ENCODE measurements at regions not wholly inside any gene's neighbourhood (a gene's known extent, or its start where the extent isn't known, plus 50 kb on each side); places are given as distances from the start of the nearest gene placed in this dataset.
"Not testable (repeated sequence)": the region's sequence is repeated elsewhere in the genome, so short reads cannot be mapped to it uniquely, and the experiment has no call there.

DNA sequence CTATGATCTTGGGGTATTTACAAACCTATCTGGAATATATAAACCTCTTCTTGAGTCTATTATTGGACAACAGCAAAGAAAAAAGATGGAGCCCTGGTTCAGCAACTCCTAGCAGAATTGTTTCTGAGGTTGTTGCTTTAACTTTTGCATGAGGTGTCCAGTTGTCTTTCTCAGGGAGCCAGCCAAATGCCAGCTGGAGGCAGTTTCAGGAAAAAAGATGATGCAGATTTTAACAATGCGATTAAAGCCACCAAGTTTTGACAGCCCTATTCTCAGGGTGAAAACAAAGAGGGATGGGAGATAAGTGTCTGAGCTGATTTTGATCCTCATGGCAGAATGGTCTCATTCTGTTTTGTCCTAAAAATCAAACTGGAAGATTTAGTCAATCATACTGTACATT, 181.6 kb upstream of the RASGRP1 start:
- Mint-ChIP-seq H3K27me3 (peaks cover 4% of the 10 kb centered on the region), H3K4me1 (ENCODE audit: low read depth) (no peaks in the 10 kb centered on the region), H3K36me3 (ENCODE audit: low read depth) (no peaks in the 10 kb centered on the region), H3K9me3 (no peaks in the 10 kb centered on the region), H3K4me3 (no peak overlapping the region), H3K27ac (no peak overlapping the region)
- no peak for DNase-seq

DNA sequence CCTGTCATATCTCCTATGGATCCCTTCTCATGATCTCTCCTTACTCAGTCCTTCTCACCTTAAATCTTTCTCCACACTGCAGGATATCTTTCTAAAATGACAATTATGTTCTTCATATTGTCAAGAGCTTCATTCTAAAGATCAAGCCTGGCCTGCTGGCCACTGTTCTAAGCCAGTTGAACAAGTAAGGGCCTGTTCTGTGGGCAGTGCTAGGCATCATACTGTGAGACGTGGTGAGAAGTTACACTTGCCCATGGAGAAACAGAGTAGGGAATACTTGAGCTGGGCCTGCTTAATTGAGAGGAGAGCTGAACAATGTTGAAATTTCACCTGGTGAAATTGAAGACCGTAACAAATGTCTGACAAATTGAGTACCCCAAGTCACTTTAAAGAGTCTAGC, 184.1 kb upstream of the RASGRP1 start:
- Mint-ChIP-seq H3K27me3 (peaks cover 17% of the 10 kb centered on the region), H3K4me1 (ENCODE audit: low read depth) (no peaks in the 10 kb centered on the region), H3K9me3 (no peaks in the 10 kb centered on the region), H3K4me3 (no peak overlapping the region), H3K36me3 (ENCODE audit: low read depth) (no peaks in the 10 kb centered on the region), H3K27ac (no peak overlapping the region)
- DNase-seq: no peak

DNA sequence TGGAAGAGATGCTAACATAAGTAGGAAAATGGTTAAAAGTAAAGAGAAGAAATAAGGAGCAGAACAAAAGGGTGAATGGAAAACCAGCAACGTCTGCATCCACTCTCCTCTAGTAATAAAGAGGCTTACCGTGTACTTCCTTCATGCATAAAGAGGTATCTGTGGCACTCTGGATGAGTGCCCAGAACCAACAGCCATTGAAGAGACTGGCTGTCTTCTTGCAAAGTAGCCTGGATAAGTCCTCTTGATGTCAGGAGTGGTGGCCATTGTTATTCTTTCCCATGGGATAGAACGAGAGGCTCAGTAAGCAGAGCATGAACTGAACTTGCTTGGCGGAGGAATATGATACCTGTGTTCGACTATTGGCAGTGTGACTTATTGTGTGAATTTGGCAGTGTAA, 186.2 kb upstream of the RASGRP1 start:
- Mint-ChIP-seq H3K4me3 (no peak overlapping the region), H3K27me3 (peaks cover 36% of the 10 kb centered on the region), H3K4me1 (ENCODE audit: low read depth) (no peaks in the 10 kb centered on the region), H3K9me3 (no peaks in the 10 kb centered on the region), H3K27ac (no peak overlapping the region), H3K36me3 (ENCODE audit: low read depth) (no peaks in the 10 kb centered on the region)
- DNase-seq: no peak

DNA sequence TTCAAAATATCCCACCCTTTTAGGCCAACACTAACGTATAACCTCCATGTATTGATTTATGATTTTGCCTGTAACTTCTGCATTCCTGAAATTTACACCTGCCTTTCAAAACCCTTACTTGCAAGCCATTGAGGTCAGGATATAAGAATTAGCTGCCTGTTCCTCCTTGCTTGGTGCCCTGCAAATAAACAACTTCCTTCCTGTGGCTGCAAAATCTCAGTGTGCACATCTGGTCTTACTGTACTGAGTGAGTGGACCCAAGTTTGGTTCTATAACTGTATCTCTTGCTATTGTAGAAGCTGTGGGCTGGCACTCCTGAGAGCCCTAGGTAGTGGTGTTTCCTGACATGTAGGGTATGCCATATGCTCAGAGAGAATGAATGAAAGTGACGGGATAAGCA, 191.1 kb upstream of the RASGRP1 start:
- Mint-ChIP-seq H3K27me3 (peaks cover 42% of the 10 kb centered on the region), H3K4me1 (ENCODE audit: low read depth) (no peaks in the 10 kb centered on the region), H3K27ac (no peak overlapping the region), H3K36me3 (ENCODE audit: low read depth) (no peaks in the 10 kb centered on the region), H3K9me3 (no peaks in the 10 kb centered on the region), H3K4me3 (no peak overlapping the region)
- no peak for DNase-seq

DNA sequence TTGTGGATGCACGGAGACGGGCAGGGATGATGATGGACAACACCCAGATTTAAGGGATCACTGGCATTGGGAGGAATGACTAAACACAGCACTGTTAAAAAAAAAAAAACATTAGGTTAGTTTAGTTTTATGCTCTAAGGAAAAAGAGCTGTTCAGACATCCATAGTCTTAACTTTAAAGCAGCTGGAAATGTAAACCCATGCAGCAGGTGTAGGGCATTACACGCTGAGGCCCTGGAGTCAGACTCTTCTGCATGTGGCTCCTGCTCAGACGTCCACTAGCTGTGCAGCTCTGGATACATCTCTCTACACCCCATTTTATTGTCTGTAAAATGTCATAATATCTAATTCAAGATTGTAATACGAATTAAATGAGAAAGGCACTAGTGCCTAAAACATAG, 191.8 kb upstream of the RASGRP1 start:
- no peak overlapping the region for H3K27ac Mint-ChIP-seq
- no peaks in the 10 kb centered on the region for H3K9me3 Mint-ChIP-seq
- peaks cover 38% of the 10 kb centered on the region for H3K27me3 Mint-ChIP-seq
- no peak overlapping the region for H3K4me3 Mint-ChIP-seq
- no peaks in the 10 kb centered on the region for H3K36me3 Mint-ChIP-seq (ENCODE audit: low read depth)
- DNase-seq: no peak
- no peaks in the 10 kb centered on the region for H3K4me1 Mint-ChIP-seq (ENCODE audit: low read depth)

DNA sequence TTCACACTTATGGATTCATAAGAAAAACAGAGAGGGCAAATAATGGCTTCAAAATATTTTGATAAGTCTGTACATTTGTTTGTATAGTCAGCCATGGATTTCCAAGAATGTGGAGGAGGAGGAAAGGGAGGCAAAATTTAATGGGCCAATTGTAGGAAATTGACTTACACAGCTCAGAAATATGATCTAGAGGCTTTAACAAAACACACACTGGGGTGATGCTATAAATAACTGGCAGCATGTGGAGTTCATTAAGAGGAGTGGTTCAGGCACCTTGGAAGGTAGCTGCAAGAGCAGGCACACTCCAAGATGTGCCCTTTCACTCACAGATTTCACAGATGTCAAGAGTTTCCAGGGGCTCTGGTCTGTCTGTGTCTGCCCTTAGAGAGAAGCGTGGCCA, 193.4 kb upstream of the RASGRP1 start:
- DNase-seq: no peak
- H3K4me1 Mint-ChIP-seq (ENCODE audit: low read depth): no peaks in the 10 kb centered on the region
- no peaks in the 10 kb centered on the region for H3K9me3 Mint-ChIP-seq
- no peak overlapping the region for H3K27ac Mint-ChIP-seq
- no peaks in the 10 kb centered on the region for H3K36me3 Mint-ChIP-seq (ENCODE audit: low read depth)
- H3K4me3 Mint-ChIP-seq: no peak overlapping the region
- H3K27me3 Mint-ChIP-seq: peaks cover 28% of the 10 kb centered on the region

DNA sequence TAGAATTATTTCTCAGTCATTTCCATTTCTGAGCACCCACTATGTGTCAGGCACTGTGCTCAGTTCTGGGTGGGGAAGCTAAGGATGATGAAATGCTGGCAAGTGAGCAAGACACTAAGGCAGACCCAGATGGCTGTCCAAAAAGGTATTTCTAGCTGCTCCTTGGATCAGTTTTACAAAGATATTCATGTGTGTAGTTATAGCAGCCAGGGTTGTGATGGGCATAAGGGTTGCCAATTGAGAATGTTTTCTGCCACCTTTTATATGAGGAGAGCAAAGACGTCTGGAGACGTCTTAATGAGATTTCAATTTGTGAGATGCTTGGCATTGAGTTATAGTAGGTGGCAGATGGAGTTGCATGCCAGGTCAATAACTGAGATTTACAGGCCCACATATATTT, 197.1 kb upstream of the RASGRP1 start:
- no peaks in the 10 kb centered on the region for H3K4me1 Mint-ChIP-seq (ENCODE audit: low read depth)
- no peaks in the 10 kb centered on the region for H3K9me3 Mint-ChIP-seq

DNA sequence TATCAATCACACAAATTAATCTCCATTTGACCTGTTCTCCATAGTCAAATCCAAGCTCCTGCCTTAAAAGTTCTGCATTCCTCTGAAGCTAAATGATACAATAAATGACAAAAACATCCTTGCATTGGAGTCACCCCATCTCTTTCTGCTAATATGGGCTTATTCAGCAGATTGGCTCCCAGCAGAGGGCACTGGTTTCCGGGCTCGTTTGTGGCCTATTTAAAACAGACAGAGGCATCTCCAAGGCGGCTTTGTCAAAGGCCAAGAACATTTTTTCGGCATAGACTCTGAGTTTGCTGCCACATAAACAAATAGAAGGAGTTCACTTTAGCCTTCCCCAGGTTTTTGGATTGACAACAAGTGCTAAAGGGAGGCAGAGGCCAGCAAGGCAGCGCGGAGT, 204.4 kb upstream of the RASGRP1 start:
- Mint-ChIP-seq H3K27me3 (no peaks in the 10 kb centered on the region), H3K4me3 (no peak overlapping the region), H3K36me3 (ENCODE audit: low read depth) (no peaks in the 10 kb centered on the region), H3K4me1 (ENCODE audit: low read depth) (no peaks in the 10 kb centered on the region), H3K9me3 (no peaks in the 10 kb centered on the region), H3K27ac (no peak overlapping the region)
- no peak for DNase-seq

More for the DNA sequence above, 197.1 kb upstream of the RASGRP1 start:
- H3K27ac Mint-ChIP-seq: no peak overlapping the region
- H3K4me3 Mint-ChIP-seq: no peak overlapping the region
- no peaks in the 10 kb centered on the region for H3K27me3 Mint-ChIP-seq
- no peaks in the 10 kb centered on the region for H3K36me3 Mint-ChIP-seq (ENCODE audit: low read depth)
- DNase-seq: no peak

DNA sequence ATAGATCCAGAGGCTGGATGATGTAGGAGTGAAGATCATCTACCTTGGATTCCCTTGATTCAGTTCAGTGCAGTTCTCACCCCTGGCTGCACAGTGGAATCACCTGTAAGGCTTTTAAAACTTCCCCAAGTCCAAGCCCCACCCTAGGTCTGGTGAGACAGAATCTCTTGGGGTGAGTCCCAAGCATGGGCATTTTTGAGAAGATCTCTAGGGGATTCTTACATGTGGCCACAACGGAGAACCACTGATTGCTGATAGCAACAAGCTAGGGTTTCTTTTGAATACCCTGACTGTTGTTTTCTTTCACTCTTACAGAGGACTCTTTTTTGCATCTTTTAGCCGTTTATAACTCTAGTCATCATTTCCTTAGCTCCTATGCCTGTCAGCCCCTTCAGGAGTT, 204.9 kb upstream of the RASGRP1 start:
- H3K27me3 Mint-ChIP-seq: peaks cover 2% of the 10 kb centered on the region
- no peaks in the 10 kb centered on the region for H3K36me3 Mint-ChIP-seq (ENCODE audit: low read depth)
- no peak for DNase-seq

DNA sequence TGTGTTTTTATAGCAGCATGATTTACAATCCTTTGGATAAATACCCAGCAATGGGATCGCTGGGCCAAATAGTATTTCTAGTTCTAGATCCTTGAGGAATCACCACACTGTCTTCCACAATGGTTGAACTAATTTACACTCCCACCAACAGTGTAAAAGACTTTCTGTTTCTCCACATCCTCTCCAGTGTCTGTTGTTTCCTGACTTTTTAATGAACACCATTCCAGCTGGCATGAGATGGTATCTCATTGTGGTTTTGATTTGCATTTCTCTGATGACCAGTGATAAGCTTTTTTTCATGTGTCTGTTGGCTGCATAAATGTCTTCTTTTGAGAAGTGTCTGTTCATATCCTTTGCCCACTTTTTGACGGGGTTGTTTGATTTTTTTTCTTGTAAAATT, 209.5 kb upstream of the RASGRP1 start:
- H3K27ac Mint-ChIP-seq; H3K4me3 Mint-ChIP-seq; H3K4me1 Mint-ChIP-seq (ENCODE audit: low read depth); DNase-seq; H3K36me3 Mint-ChIP-seq (ENCODE audit: low read depth); H3K9me3 Mint-ChIP-seq: not testable (repeated sequence)
- H3K27me3 Mint-ChIP-seq: peaks cover 33% of the 10 kb centered on the region

More for the DNA sequence above, 204.9 kb upstream of the RASGRP1 start:
- H3K4me3 Mint-ChIP-seq: no peak overlapping the region
- no peaks in the 10 kb centered on the region for H3K4me1 Mint-ChIP-seq (ENCODE audit: low read depth)
- H3K9me3 Mint-ChIP-seq: no peaks in the 10 kb centered on the region
- no peak overlapping the region for H3K27ac Mint-ChIP-seq

DNA sequence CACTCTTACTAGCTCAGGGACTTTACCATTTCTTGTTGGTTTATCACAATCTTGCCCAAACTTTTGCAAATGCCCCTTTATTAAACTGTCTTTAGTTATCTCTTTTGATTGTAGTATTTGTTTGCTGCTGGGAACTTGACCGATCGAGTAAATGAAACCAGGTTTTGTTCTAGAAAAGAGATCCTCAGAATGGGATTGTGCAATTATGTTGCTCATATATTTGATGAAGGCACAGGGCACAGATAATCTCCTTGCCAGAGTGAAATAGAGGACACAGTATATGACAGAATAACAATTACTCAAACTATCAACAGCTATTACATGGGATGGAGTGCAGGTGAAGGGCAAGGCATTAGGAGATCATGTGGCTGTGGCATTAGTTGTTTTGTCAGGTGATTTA, 216.6 kb upstream of the RASGRP1 start:
- no peaks in the 10 kb centered on the region for H3K9me3 Mint-ChIP-seq
- no peaks in the 10 kb centered on the region for H3K4me1 Mint-ChIP-seq (ENCODE audit: low read depth)
- H3K27ac Mint-ChIP-seq: no peak overlapping the region
- peaks cover 48% of the 10 kb centered on the region for H3K27me3 Mint-ChIP-seq
- no peak overlapping the region for H3K4me3 Mint-ChIP-seq
- H3K36me3 Mint-ChIP-seq (ENCODE audit: low read depth): no peaks in the 10 kb centered on the region
- no peak for DNase-seq

DNA sequence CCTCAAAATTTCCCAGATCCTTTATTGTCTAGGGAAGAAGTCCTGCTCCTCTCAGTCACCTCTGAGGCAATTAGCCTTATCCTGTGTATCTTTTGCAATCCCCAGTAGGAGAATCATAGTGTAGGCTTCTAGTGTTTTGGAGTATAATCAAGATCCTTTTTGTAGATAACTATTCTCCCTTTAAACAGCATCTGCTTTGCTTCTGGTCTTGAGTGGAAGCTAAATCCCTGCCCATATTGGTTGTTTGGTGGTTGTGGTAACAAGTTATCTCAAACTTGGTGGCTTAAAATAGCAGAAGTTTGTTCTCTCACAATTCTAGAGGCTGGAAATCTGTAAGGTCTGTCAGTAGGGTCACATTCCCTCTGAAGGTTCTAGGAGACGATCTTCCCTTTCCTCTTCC, 217.5 kb upstream of the RASGRP1 start:
- H3K36me3 Mint-ChIP-seq (ENCODE audit: low read depth): no peaks in the 10 kb centered on the region
- H3K4me3 Mint-ChIP-seq: no peak overlapping the region
- peaks cover 40% of the 10 kb centered on the region for H3K27me3 Mint-ChIP-seq
- no peaks in the 10 kb centered on the region for H3K9me3 Mint-ChIP-seq
- H3K4me1 Mint-ChIP-seq (ENCODE audit: low read depth): no peaks in the 10 kb centered on the region
- no peak overlapping the region for H3K27ac Mint-ChIP-seq
- no peak for DNase-seq

DNA sequence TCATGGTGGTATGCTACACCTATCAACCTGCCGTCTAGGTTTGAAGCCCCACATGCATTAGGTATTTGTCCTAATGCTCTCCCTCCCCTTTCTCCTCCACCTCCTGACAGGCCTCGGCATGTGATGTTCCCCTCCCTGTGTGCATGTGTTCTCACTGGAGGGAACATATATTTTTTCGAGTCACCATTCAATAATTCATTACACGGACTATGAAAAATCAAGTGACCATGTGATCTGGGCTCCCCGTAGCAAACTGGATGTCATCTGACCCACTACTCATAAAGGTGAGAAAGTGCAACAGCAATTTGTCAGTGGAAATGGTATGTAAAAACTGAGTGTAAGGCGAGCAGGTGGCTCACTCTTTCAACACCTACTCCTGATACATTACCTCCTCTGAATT, 224.3 kb upstream of the RASGRP1 start:
- Mint-ChIP-seq H3K36me3 (ENCODE audit: low read depth) (no peaks in the 10 kb centered on the region), H3K9me3 (no peaks in the 10 kb centered on the region), H3K27ac (no peak overlapping the region), H3K4me3 (no peak overlapping the region), H3K4me1 (ENCODE audit: low read depth) (no peaks in the 10 kb centered on the region), H3K27me3 (no peaks in the 10 kb centered on the region)
- DNase-seq: no peak

DNA sequence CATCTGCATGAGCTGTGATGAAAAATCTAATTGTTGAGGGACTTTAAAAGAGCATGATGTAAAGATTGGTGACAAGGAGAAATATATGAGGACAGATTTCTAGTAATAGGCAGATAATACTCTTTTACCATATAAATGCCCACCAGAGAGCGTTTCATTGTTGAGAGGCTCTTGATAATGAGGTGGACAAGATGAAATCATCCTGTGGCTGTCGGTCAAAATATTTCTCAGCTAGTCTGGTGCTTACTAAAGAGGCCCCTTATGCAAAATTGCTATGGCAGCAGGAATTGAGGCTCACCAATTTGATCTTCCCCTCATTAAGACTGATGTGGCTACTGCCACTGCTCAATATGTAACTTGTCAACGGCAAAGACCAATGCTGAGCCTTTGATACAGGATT, 225.0 kb upstream of the RASGRP1 start:
- Mint-ChIP-seq H3K36me3 (ENCODE audit: low read depth) (no peaks in the 10 kb centered on the region), H3K4me3 (no peak overlapping the region), H3K9me3 (no peaks in the 10 kb centered on the region), H3K27me3 (no peaks in the 10 kb centered on the region), H3K27ac (no peak overlapping the region), H3K4me1 (ENCODE audit: low read depth) (no peaks in the 10 kb centered on the region)
- DNase-seq: no peak

DNA sequence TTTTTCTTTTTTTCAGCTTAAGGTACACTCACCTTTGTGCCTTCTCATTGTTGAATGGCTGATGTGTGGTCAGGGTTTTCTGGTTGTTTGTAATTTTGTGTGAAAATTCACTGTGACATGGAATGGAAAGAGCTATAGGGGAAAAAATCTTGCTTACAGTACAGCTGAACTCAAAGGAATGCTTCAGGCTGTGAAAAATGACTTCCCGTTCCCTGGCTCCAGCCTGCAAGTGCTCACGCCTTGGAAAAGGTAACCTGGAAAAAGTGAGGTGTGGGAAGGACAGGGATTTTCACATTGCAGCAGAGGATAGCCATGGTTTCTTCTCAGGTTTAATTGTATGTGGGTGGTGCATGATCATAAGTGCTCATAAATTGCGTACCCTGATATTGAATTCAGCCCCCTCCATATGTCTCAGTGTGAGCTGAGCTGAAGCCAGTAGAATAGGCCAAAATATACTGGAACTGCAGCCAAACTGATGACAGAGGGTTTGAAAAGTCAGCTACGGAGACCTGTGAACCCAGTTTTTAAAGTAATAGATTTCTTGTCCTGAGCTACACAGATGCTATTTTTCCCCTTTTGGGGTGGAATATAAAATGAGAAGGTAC, 228.7 kb upstream of the RASGRP1 start:
- H3K4me1 Mint-ChIP-seq (ENCODE audit: low read depth): no peaks in the 10 kb centered on the region
- no peak overlapping the region for H3K4me3 Mint-ChIP-seq
- H3K27ac Mint-ChIP-seq: no peak overlapping the region
- no peak for DNase-seq
- peaks cover 12% of the 10 kb centered on the region for H3K27me3 Mint-ChIP-seq
- H3K36me3 Mint-ChIP-seq (ENCODE audit: low read depth): no peaks in the 10 kb centered on the region
- no peaks in the 10 kb centered on the region for H3K9me3 Mint-ChIP-seq
